GM23338 (cell line): ENCODE measurements at regions not wholly inside any gene's neighbourhood (a gene's known extent, or its start where the extent isn't known, plus 50 kb on each side); places are given as distances from the start of the nearest gene placed in this dataset.

ENCODE experiments used
- EZH2 ChIP-seq: fragments of 200-600 bp; sonication (generic); IDR thresholded peaks from one replicate; pipeline ENCODE4 v1.8.0; 2017; ENCODE audit warnings: antibody characterized with exemption, mild to moderate bottlenecking, low read depth; ENCODE audit not compliant: unreplicated experiment
- EZH2phosphoT487 ChIP-seq: fragments of 200-600 bp; sonication (generic); IDR thresholded peaks from one replicate; pipeline ENCODE4 v1.8.1; 2018; ENCODE audit warnings: antibody characterized with exemption; ENCODE audit not compliant: unreplicated experiment
- JUNB ChIP-seq: IDR thresholded peaks from one replicate; pipeline ENCODE4 v1.6.1; 2016; ENCODE audit warnings: antibody characterized with exemption; ENCODE audit not compliant: unreplicated experiment
- NANOG ChIP-seq: IDR thresholded peaks from 2 replicates; pipeline ENCODE4 v1.6.1; 2016; ENCODE audit warnings: antibody characterized with exemption, borderline replicate concordance
- POLR2AphosphoS5 ChIP-seq: IDR thresholded peaks from 2 replicates; pipeline ENCODE4 v1.6.1; 2016; ENCODE audit warnings: antibody characterized with exemption, low read depth
- STAT1 ChIP-seq: IDR thresholded peaks from one replicate; pipeline ENCODE4 v1.6.1; 2016; ENCODE audit warnings: antibody characterized with exemption; ENCODE audit not compliant: unreplicated experiment
- ZNF114 ChIP-seq: fragments of 250-450 bp; sonication (Bioruptor Pico); IDR thresholded peaks from 2 replicates; pipeline ENCODE4 v1.5.0; 2020; ENCODE audit warnings: mild to moderate bottlenecking, moderate library complexity
- TF ChIP-seq, protein P1 (sequence below), 2 experiments: fragments of 200-600 bp in 1 of 2; sonication (generic) in 1 of 2; conservative IDR thresholded peaks; 2 replicates each; pipeline versions ENCODE4 v1.5.1 to v1.6.1; 2016 to 2017; ENCODE audit warnings: antibody characterized with exemption in 2 of 2, low read depth in 2 of 2, mild to moderate bottlenecking in 2 of 2, moderate library complexity in 1 of 2
- TF ChIP-seq, protein P2 (sequence below): IDR thresholded peaks from one replicate; pipeline ENCODE4 v1.6.1; 2018; ENCODE audit warnings: antibody characterized with exemption; ENCODE audit not compliant: unreplicated experiment

GRCh38 chr2:223460774-223461211 lies 141.4 kb downstream of the SCG2 start:
- TF ChIP-seq, protein P1, sequence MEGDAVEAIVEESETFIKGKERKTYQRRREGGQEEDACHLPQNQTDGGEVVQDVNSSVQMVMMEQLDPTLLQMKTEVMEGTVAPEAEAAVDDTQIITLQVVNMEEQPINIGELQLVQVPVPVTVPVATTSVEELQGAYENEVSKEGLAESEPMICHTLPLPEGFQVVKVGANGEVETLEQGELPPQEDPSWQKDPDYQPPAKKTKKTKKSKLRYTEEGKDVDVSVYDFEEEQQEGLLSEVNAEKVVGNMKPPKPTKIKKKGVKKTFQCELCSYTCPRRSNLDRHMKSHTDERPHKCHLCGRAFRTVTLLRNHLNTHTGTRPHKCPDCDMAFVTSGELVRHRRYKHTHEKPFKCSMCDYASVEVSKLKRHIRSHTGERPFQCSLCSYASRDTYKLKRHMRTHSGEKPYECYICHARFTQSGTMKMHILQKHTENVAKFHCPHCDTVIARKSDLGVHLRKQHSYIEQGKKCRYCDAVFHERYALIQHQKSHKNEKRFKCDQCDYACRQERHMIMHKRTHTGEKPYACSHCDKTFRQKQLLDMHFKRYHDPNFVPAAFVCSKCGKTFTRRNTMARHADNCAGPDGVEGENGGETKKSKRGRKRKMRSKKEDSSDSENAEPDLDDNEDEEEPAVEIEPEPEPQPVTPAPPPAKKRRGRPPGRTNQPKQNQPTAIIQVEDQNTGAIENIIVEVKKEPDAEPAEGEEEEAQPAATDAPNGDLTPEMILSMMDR (conservative IDR thresholded peaks at IDR 0.05; ENCODE audit: low read depth in 2 of 2): no peak
- no peak for TF ChIP-seq EZH2phosphoT487
- no peak for TF ChIP-seq ZNF114
- no peak for TF ChIP-seq EZH2
- TF ChIP-seq NANOG: no peak
- TF ChIP-seq POLR2AphosphoS5: no peak
- no peak for TF ChIP-seq STAT1
- TF ChIP-seq, protein P2, sequence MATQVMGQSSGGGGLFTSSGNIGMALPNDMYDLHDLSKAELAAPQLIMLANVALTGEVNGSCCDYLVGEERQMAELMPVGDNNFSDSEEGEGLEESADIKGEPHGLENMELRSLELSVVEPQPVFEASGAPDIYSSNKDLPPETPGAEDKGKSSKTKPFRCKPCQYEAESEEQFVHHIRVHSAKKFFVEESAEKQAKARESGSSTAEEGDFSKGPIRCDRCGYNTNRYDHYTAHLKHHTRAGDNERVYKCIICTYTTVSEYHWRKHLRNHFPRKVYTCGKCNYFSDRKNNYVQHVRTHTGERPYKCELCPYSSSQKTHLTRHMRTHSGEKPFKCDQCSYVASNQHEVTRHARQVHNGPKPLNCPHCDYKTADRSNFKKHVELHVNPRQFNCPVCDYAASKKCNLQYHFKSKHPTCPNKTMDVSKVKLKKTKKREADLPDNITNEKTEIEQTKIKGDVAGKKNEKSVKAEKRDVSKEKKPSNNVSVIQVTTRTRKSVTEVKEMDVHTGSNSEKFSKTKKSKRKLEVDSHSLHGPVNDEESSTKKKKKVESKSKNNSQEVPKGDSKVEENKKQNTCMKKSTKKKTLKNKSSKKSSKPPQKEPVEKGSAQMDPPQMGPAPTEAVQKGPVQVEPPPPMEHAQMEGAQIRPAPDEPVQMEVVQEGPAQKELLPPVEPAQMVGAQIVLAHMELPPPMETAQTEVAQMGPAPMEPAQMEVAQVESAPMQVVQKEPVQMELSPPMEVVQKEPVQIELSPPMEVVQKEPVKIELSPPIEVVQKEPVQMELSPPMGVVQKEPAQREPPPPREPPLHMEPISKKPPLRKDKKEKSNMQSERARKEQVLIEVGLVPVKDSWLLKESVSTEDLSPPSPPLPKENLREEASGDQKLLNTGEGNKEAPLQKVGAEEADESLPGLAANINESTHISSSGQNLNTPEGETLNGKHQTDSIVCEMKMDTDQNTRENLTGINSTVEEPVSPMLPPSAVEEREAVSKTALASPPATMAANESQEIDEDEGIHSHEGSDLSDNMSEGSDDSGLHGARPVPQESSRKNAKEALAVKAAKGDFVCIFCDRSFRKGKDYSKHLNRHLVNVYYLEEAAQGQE: no peak
- no peak for TF ChIP-seq JUNB
